HepG2 (cell line): ENCODE measurements at regions not wholly inside any gene's neighbourhood (a gene's known extent, or its start where the extent isn't known, plus 50 kb on each side); places are given as distances from the start of the nearest gene placed in this dataset.

Source experiments
- FOSL2 ChIP-seq: sonication (generic); formaldehyde crosslinking; IDR thresholded peaks from 2 replicates; pipeline ENCODE4 v1.4.0; 2020; ENCODE audit warnings: missing genetic modification reagents
- GMEB2 ChIP-seq: IDR thresholded peaks from 2 replicates; pipeline ENCODE4 v1.6.1; 2016; ENCODE audit warnings: missing biosample characterization, missing genetic modification reagents, low read depth
- HOXD1 ChIP-seq: sonication (generic); formaldehyde crosslinking; IDR thresholded peaks from 2 replicates; pipeline ENCODE4 v1.5.0; 2020; ENCODE audit warnings: missing genetic modification reagents
- MIER3 ChIP-seq: IDR thresholded peaks from 2 replicates; pipeline ENCODE4 v1.6.1; 2016; ENCODE audit warnings: missing compliant biosample characterization, borderline replicate concordance
- MLXIP ChIP-seq: sonication (generic); formaldehyde crosslinking; IDR thresholded peaks from 2 replicates; pipeline ENCODE4 v1.9.0; 2021; ENCODE audit warnings: missing genetic modification reagents, borderline replicate concordance
- NPAS2 ChIP-seq: sonication (generic); formaldehyde crosslinking; IDR thresholded peaks from 2 replicates; pipeline ENCODE4 v1.8.0; 2022; ENCODE audit warnings: mild to moderate bottlenecking, missing genetic modification reagents, borderline replicate concordance
- SMAD3 ChIP-seq: sonication (generic); formaldehyde crosslinking; IDR thresholded peaks from 2 replicates; pipeline ENCODE4 v1.4.0; 2020; ENCODE audit warnings: missing genetic modification reagents
- SP140L ChIP-seq: sonication (generic); formaldehyde crosslinking; IDR thresholded peaks from 2 replicates; pipeline ENCODE4 v1.4.0; 2020; ENCODE audit warnings: missing genetic modification reagents, borderline replicate concordance
- ZBED4 ChIP-seq: sonication (generic); formaldehyde crosslinking; IDR thresholded peaks from 2 replicates; pipeline ENCODE4 v1.4.0; 2020; ENCODE audit warnings: missing genetic modification reagents, borderline replicate concordance
- ZFP90 ChIP-seq: sonication (generic); formaldehyde crosslinking; IDR thresholded peaks from 2 replicates; pipeline ENCODE4 v1.8.0; 2022; ENCODE audit warnings: missing genetic modification reagents, mild to moderate bottlenecking, inconsistent platforms, borderline replicate concordance
- ZIK1 ChIP-seq: sonication (generic); formaldehyde crosslinking; IDR thresholded peaks from 2 replicates; pipeline ENCODE4 v1.5.0; 2020; ENCODE audit warnings: mild to moderate bottlenecking, low read depth, missing genetic modification reagents, borderline replicate concordance
- ZNF354B ChIP-seq: sonication (generic); formaldehyde crosslinking; IDR thresholded peaks from 2 replicates; pipeline ENCODE4 v1.8.0; 2022; ENCODE audit warnings: mild to moderate bottlenecking, missing genetic modification reagents
- ZNF674 ChIP-seq: sonication (generic); formaldehyde crosslinking; IDR thresholded peaks from 2 replicates; pipeline ENCODE4 v1.5.0; 2020; ENCODE audit warnings: low read depth, mild to moderate bottlenecking, missing genetic modification reagents
- ZNF7 ChIP-seq: IDR thresholded peaks from 2 replicates; pipeline ENCODE4 v1.6.1; 2016; ENCODE audit warnings: missing biosample characterization, missing genetic modification reagents
- ZNF703 ChIP-seq: sonication (generic); formaldehyde crosslinking; IDR thresholded peaks from 2 replicates; pipeline ENCODE4 v1.5.1; 2020; ENCODE audit warnings: missing genetic modification reagents, mild to moderate bottlenecking, moderate library complexity, borderline replicate concordance
- ZNF782 ChIP-seq: sonication (generic); formaldehyde crosslinking; IDR thresholded peaks from 2 replicates; pipeline ENCODE4 v1.4.0; 2020; ENCODE audit warnings: missing genetic modification reagents, mild to moderate bottlenecking, borderline replicate concordance
- TF ChIP-seq, protein P1 (sequence below): IDR thresholded peaks from 2 replicates; pipeline ENCODE4 v1.4.0; 2020; ENCODE audit warnings: mild to moderate bottlenecking, missing genetic modification reagents

- no peak for TF ChIP-seq ZBED4 (CRISPR knock-in tag)
- TF ChIP-seq FOSL2 (CRISPR knock-in tag) = 0 out of 2 replicates have a peak, but pooled peaks have one; percentile 25
- TF ChIP-seq ZNF782 (CRISPR knock-in tag) = no peak
- TF ChIP-seq ZNF674 (CRISPR knock-in tag) = no peak
- TF ChIP-seq MIER3 (CRISPR knock-in tag) = no peak
- TF ChIP-seq, protein P1, sequence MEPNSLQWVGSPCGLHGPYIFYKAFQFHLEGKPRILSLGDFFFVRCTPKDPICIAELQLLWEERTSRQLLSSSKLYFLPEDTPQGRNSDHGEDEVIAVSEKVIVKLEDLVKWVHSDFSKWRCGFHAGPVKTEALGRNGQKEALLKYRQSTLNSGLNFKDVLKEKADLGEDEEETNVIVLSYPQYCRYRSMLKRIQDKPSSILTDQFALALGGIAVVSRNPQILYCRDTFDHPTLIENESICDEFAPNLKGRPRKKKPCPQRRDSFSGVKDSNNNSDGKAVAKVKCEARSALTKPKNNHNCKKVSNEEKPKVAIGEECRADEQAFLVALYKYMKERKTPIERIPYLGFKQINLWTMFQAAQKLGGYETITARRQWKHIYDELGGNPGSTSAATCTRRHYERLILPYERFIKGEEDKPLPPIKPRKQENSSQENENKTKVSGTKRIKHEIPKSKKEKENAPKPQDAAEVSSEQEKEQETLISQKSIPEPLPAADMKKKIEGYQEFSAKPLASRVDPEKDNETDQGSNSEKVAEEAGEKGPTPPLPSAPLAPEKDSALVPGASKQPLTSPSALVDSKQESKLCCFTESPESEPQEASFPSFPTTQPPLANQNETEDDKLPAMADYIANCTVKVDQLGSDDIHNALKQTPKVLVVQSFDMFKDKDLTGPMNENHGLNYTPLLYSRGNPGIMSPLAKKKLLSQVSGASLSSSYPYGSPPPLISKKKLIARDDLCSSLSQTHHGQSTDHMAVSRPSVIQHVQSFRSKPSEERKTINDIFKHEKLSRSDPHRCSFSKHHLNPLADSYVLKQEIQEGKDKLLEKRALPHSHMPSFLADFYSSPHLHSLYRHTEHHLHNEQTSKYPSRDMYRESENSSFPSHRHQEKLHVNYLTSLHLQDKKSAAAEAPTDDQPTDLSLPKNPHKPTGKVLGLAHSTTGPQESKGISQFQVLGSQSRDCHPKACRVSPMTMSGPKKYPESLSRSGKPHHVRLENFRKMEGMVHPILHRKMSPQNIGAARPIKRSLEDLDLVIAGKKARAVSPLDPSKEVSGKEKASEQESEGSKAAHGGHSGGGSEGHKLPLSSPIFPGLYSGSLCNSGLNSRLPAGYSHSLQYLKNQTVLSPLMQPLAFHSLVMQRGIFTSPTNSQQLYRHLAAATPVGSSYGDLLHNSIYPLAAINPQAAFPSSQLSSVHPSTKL (CRISPR knock-in tag) = peak; percentile 63
- no peak for TF ChIP-seq ZIK1 (CRISPR knock-in tag)
- no peak for TF ChIP-seq SP140L
- TF ChIP-seq GMEB2 (CRISPR knock-in tag) = no peak
- no peak for TF ChIP-seq ZNF703 (CRISPR knock-in tag)
- no peak for TF ChIP-seq NPAS2
- no peak for TF ChIP-seq ZNF354B
- no peak for TF ChIP-seq SMAD3 (CRISPR knock-in tag)
- no peak for TF ChIP-seq HOXD1
- no peak for TF ChIP-seq ZNF7 (CRISPR knock-in tag)
- TF ChIP-seq ZFP90 (CRISPR knock-in tag) = 0 out of 2 replicates have a peak, but pooled peaks have one; percentile 46
- no peak for TF ChIP-seq MLXIP (CRISPR knock-in tag)
Observed at GRCh38 chr5:6220346-6221088, 157.8 kb downstream of the MED10 start (continued).
